Kidney (tissue), 13 donors: ENCODE measurements at regions not wholly inside any gene's neighbourhood (a gene's known extent, or its start where the extent isn't known, plus 50 kb on each side); places are given as distances from the start of the nearest gene placed in this dataset.

ENCODE experiments used
- DNase-seq, 5 donors: peaks; one replicate each; pipeline ENCODE4 v3.0.0-alpha.2; 2013 to 2020
- FAIRE-seq: peaks from 2 replicates; lab custom pipeline; 2012; peaks lifted over from hg19 to GRCh38; lab: Jason Lieb, UNC
- H3K27ac ChIP-seq, 2 donors: one replicate each; pipeline ENCODE4 v1.7.0; 2013; ENCODE audit warnings: low read depth in 2 of 2, low read length in 2 of 2, inconsistent platforms in 1 of 2
- H3K27me3 ChIP-seq: one replicate; pipeline ENCODE4 v1.7.1; 2013; ENCODE audit warnings: low read length, inconsistent platforms; ENCODE audit not compliant: control insufficient read depth, insufficient read depth
- H3K36me3 ChIP-seq, 3 donors: one replicate each; pipeline versions ENCODE4 v1.7.0 to v1.7.1; 2013; ENCODE audit warnings: low read length in 3 of 3, control low read depth in 1 of 3, inconsistent platforms in 1 of 3; ENCODE audit not compliant: insufficient read depth in 3 of 3, control insufficient read depth in 2 of 3
- H3K4me1 ChIP-seq, 3 donors: one replicate each; pipeline versions ENCODE4 v1.7.0 to v1.7.1; 2013; ENCODE audit warnings: low read length in 3 of 3, inconsistent platforms in 1 of 3, low read depth in 1 of 3; ENCODE audit not compliant: control insufficient read depth in 2 of 3, insufficient read depth in 2 of 3
- H3K4me3 ChIP-seq, 3 donors: one replicate each; pipeline versions ENCODE4 v1.7.0 to v1.8.1; 2013; ENCODE audit warnings: low read length in 3 of 3, control low read depth in 1 of 3, inconsistent platforms in 1 of 3
- H3K9ac ChIP-seq, 3 donors: one replicate each; pipeline versions ENCODE4 v1.7.0 to v1.7.1; 2013; ENCODE audit warnings: low read length in 3 of 3, control low read depth in 1 of 3, inconsistent platforms in 1 of 3
- H3K9me3 ChIP-seq, 3 donors: one replicate each; pipeline versions ENCODE4 v1.7.0 to v1.7.1; 2013; ENCODE audit warnings: low read length in 3 of 3, control low read depth in 1 of 3, inconsistent platforms in 1 of 3; ENCODE audit not compliant: control insufficient read depth in 2 of 3, insufficient read depth in 1 of 3
- intact Hi-C: fragments of 100-400 bp; cut with DNase I; formaldehyde crosslinking; loops from one replicate; pipeline ENCODE4 v1.11.1; 2022
- TF ChIP-seq, protein P1 (sequence below): IDR thresholded peaks from 3 replicates; pipeline ENCODE4 v1.5.1; 2012; ENCODE audit warnings: mild to moderate bottlenecking, moderate library complexity, borderline replicate concordance; ENCODE audit not compliant: insufficient read depth; ENCODE audit errors: extremely low read depth
- donor health status: control.
- donor health status: control.
- donor health status: control.
- donor health status: control.
- donor health status: control.
- donor health status: DM: yes; HTN: yes; CAD: no.
- donor health status: Normal renal cell carcinoma (clear cell type).

GRCh38 chr4:159722052-159722451 is 619.2 kb downstream of the RAPGEF2 start:
- Histone ChIP-seq H3K4me3 (no peak overlapping the region), H3K4me1 (no peaks in the 10 kb centered on the region), H3K9me3 (no peaks in the 10 kb centered on the region), H3K27me3 (no peaks in the 10 kb centered on the region), H3K36me3 (no peaks in the 10 kb centered on the region), H3K9ac (no peak overlapping the region), H3K27ac (no peak overlapping the region)
- intact Hi-C loops: no loop called here
- TF ChIP-seq, protein P1, sequence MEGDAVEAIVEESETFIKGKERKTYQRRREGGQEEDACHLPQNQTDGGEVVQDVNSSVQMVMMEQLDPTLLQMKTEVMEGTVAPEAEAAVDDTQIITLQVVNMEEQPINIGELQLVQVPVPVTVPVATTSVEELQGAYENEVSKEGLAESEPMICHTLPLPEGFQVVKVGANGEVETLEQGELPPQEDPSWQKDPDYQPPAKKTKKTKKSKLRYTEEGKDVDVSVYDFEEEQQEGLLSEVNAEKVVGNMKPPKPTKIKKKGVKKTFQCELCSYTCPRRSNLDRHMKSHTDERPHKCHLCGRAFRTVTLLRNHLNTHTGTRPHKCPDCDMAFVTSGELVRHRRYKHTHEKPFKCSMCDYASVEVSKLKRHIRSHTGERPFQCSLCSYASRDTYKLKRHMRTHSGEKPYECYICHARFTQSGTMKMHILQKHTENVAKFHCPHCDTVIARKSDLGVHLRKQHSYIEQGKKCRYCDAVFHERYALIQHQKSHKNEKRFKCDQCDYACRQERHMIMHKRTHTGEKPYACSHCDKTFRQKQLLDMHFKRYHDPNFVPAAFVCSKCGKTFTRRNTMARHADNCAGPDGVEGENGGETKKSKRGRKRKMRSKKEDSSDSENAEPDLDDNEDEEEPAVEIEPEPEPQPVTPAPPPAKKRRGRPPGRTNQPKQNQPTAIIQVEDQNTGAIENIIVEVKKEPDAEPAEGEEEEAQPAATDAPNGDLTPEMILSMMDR: no peak
- DNase-seq (no peak), FAIRE-seq (no peak)

DNA sequence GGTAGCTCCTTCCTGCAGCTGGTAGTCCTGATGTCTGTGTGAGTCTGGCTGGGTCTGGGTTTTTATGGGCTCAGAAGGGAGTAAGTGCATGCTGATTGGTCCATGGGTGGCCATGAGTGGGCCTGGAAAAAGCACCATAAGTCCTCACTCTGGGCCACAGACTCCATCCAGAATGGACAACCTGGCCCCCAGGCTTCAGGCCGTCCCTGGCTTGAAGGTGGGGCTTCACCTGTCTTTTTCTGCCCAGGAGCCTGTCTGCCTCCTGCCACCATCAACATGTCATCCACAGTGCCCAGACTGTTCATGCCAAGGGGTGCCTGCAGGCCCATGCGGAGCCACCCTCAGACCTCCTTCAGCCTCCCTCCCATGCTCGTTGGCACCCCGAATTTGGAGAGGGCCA is 620.0 kb downstream of the RAPGEF2 start:
- H3K4me1 ChIP-seq: no peaks in the 10 kb centered on the region
- intact Hi-C loops: no loop called here
- TF ChIP-seq, protein P1: no peak
- no peak overlapping the region for H3K27ac ChIP-seq
- FAIRE-seq: no peak
- DNase-seq: no peak
- no peaks in the 10 kb centered on the region for H3K36me3 ChIP-seq
- no peak overlapping the region for H3K9ac ChIP-seq
- no peaks in the 10 kb centered on the region for H3K27me3 ChIP-seq
- no peak overlapping the region for H3K4me3 ChIP-seq
- no peaks in the 10 kb centered on the region for H3K9me3 ChIP-seq

GRCh38 chr4:159723341-159724048 is 620.6 kb downstream of the RAPGEF2 start:
- no peak for DNase-seq
- H3K9me3 ChIP-seq: no peaks in the 10 kb centered on the region
- H3K27me3 ChIP-seq: no peaks in the 10 kb centered on the region
- no peaks in the 10 kb centered on the region for H3K36me3 ChIP-seq
- FAIRE-seq: no peak
- no peaks in the 10 kb centered on the region for H3K4me1 ChIP-seq
- intact Hi-C loops: no loop called here
- H3K9ac ChIP-seq: no peak overlapping the region
- no peak overlapping the region for H3K4me3 ChIP-seq
- no peak overlapping the region for H3K27ac ChIP-seq
- TF ChIP-seq, protein P1: no peak

- FAIRE-seq (no peak), DNase-seq (no peak)
- Histone ChIP-seq H3K36me3 (no peaks in the 10 kb centered on the region), H3K9ac (no peak overlapping the region), H3K4me1 (no peaks in the 10 kb centered on the region), H3K27ac (no peak overlapping the region), H3K9me3 (no peaks in the 10 kb centered on the region), H3K4me3 (no peak overlapping the region), H3K27me3 (no peaks in the 10 kb centered on the region)
- intact Hi-C loops: no loop called here
- TF ChIP-seq, protein P1: no peak
These were observed 622.7 kb downstream of the RAPGEF2 start for GRCh38 chr4:159725571-159725970.
